ENCODE measurements at regions not wholly inside any gene's neighbourhood (a gene's known extent, or its start where the extent isn't known, plus 50 kb on each side); places are given as distances from the start of the nearest gene placed in this dataset.

DNA sequence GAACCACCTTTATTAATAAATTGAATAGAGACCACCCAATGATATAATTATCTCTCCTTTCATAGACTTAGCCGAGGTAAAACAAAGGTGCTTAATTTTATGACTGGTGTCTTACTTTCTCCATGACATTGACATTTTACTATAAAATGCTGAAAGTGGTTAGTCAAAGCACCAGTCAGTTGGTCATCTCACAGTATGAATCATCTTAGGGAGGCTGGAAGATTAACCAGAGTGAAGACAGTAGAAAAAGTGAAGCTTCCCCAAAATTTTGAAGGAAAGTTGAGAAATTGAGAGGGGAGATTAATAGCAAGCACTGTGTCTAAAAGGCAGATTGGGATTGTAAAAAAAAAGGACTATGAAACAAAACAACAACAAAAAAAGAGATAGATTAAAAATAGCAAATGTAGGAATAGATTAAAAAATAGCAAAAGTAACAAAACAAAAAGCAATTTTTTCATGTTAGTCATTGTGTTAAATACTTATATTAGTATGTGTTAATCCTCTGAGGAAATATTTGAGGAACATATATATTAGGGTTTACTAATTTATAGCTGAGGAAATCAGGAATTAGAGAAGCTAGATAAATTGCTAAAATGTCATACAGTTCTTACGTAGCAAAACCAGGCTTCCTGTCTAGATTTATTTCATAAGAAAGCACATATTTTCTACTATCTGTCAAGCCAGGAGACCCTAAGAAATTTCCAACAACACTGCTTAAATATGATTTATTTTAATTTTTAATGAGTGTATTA lies 557.3 kb upstream of the ANO5 start:
- TF ChIP-seq, protein P1, sequence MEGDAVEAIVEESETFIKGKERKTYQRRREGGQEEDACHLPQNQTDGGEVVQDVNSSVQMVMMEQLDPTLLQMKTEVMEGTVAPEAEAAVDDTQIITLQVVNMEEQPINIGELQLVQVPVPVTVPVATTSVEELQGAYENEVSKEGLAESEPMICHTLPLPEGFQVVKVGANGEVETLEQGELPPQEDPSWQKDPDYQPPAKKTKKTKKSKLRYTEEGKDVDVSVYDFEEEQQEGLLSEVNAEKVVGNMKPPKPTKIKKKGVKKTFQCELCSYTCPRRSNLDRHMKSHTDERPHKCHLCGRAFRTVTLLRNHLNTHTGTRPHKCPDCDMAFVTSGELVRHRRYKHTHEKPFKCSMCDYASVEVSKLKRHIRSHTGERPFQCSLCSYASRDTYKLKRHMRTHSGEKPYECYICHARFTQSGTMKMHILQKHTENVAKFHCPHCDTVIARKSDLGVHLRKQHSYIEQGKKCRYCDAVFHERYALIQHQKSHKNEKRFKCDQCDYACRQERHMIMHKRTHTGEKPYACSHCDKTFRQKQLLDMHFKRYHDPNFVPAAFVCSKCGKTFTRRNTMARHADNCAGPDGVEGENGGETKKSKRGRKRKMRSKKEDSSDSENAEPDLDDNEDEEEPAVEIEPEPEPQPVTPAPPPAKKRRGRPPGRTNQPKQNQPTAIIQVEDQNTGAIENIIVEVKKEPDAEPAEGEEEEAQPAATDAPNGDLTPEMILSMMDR (IDR thresholded peaks at IDR 0.05; ENCODE audit: control insufficient read depth, insufficient read depth, low read depth, low read length, missing control alignments) = no peak
- no peak for DNase-seq (ENCODE audit: low read depth)
- H3K4me3 ChIP-seq (ENCODE audit: control insufficient read depth, low read depth, low read length) = no peak overlapping the region

DNA sequence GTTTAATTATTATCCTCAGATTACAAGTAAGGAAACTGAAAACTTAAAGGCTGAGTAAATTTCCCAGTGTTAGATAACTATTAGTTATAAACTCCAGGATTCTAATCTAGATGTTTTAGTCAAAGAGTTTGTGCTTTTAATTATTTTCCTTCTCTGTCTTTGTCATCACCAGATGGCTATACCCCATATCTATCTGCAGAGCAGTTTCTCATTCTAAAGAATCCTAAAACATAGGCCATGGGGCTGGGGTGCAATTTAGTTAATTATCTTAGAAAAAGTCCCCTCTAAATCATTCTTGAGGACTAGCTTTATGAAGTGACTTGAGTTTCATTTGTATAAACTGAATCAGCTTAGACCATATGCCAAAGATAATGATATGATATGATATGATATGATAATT lies 556.3 kb upstream of the ANO5 start:
- no peak overlapping the region for H3K4me3 ChIP-seq (ENCODE audit: control insufficient read depth, low read depth, low read length)
- TF ChIP-seq, protein P1 (IDR thresholded peaks at IDR 0.05; ENCODE audit: control insufficient read depth, insufficient read depth, low read depth, low read length, missing control alignments) = no peak
- DNase-seq (ENCODE audit: low read depth) = no peak

DNA sequence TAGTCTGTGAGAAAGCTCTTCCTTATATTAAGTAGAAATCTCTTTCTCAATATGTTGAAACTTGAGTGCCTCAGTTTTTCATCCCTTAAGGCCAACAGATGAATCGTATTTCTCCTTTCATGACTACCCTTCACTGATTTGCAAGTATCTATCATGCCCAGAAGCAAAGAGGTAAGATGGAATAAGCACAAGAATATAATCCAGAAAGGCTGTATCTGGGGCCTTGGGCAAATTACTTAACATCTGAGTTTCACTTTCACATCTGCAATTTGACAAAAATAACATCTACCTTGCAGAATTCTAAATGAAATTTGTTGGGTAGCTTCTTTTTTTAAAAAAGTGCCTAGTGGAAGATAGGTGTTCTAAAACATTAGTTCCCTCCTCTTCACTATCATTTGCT lies 552.4 kb upstream of the ANO5 start:
- DNase-seq (ENCODE audit: low read depth) = no peak
- TF ChIP-seq, protein P1 (IDR thresholded peaks at IDR 0.05; ENCODE audit: control insufficient read depth, insufficient read depth, low read depth, low read length, missing control alignments) = no peak
- no peak overlapping the region for H3K4me3 ChIP-seq (ENCODE audit: control insufficient read depth, low read depth, low read length)

DNA sequence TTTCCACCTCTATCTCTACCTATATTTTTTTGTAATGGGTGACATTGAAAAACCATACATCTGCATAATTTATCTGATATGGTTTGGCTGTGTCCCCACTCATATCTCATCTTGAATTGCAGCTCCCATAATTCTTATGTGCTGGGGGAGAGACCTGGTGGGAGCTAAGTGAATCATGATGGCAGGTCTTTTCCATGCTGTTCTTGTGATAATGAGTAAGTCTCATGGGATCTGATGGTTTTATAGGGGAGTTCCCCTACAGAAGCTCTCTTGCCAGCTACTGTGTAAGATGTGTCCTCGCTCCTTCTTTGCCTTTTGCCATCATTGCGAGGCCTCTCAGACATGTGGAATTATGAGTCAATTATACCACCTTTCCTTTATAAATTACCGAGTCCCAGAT lies 551.0 kb upstream of the ANO5 start:
- no peak overlapping the region for H3K4me3 ChIP-seq (ENCODE audit: control insufficient read depth, low read depth, low read length)
- TF ChIP-seq, protein P1 (IDR thresholded peaks at IDR 0.05; ENCODE audit: control insufficient read depth, insufficient read depth, low read depth, low read length, missing control alignments) = no peak
- no peak for DNase-seq (ENCODE audit: low read depth)

DNA sequence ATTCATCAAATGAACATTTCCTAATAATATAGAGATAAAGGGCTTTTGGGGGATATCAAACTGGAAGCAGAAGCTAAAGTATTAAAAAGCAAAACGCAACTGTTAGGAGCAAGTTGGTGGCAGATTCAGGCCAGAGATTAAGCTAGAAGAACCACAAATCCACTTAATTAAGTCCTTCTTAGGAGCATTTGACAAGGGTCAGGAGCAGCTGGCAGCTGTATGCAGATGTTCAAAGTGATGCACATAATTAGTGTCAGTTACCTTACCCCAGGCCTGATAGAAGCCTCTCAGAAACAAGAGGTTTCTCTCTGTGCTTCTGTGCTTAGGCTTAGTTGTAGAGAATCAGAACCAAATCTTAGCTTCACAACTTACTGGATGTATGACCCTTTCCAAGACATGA lies 546.5 kb upstream of the ANO5 start:
- DNase-seq (ENCODE audit: low read depth) = no peak
- H3K4me3 ChIP-seq (ENCODE audit: control insufficient read depth, low read depth, low read length) = no peak overlapping the region
- TF ChIP-seq, protein P1 (IDR thresholded peaks at IDR 0.05; ENCODE audit: control insufficient read depth, insufficient read depth, low read depth, low read length, missing control alignments) = no peak

DNA sequence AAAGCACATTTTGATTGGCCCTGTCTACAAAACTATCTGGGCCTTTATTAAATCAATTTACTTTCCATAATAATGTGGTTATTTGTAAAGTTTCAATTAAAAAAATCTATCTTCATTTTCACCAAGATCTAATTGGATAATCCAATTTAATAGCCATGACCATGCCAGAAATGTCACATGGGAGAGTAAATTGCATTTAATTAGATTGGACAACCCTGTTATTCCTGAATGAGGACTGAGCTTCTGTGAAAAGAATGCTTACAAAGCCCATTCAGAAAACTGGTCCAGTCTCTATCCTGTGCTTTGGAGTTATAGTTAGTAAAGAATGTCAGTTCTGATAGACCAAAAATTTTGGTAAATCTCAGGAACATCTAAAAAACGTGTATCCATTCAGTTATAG lies 541.9 kb upstream of the ANO5 start:
- DNase-seq (ENCODE audit: low read depth) = no peak
- TF ChIP-seq, protein P1 (IDR thresholded peaks at IDR 0.05; ENCODE audit: control insufficient read depth, insufficient read depth, low read depth, low read length, missing control alignments) = no peak
- H3K4me3 ChIP-seq (ENCODE audit: control insufficient read depth, low read depth, low read length) = no peak overlapping the region
